AG04449 (cell line): ENCODE measurements at regions not wholly inside any gene's neighbourhood (a gene's known extent, or its start where the extent isn't known, plus 50 kb on each side); places are given as distances from the start of the nearest gene placed in this dataset.

Source experiments
- CTCF ChIA-PET: fragments of 350-600 bp; formaldehyde crosslinking; extraction: SDS; loops from one replicate; lab custom pipeline; 2021; ENCODE audit warnings: antibody characterized with exemption; lab: Yijun Ruan, JAX
- POLR2A ChIA-PET: fragments of 400-600, 350-600 bp; formaldehyde crosslinking; extraction: SDS; loops from one replicate; lab custom pipeline; 2020; ENCODE audit warnings: antibody characterized with exemption, inconsistent platforms; lab: Yijun Ruan, JAX
- DNase-seq: peaks from one replicate; pipeline ENCODE4 v3.0.0-alpha.2; 2010; ENCODE audit warnings: low read depth, low spot score
- H3K4me3 ChIP-seq: 2 replicates; pipeline ENCODE4 v1.5.1; 2011; ENCODE audit warnings: low read depth, mild to moderate bottlenecking, control low read depth, low read length
- CTCF ChIP-seq: IDR thresholded peaks from one replicate; pipeline ENCODE4 v1.5.1; 2011; ENCODE audit warnings: mild to moderate bottlenecking, moderate library complexity, low read length, control low read depth, inconsistent platforms; ENCODE audit not compliant: insufficient read depth; ENCODE audit errors: missing control alignments

- no peak overlapping the region for H3K4me3 ChIP-seq
- peak; percentile 34 for DNase-seq
- no peak for TF ChIP-seq CTCF
- ChIA-PET CTCF (interaction anchor here (3.4 kb wide), 1 partner anchor 11 kb away, joined by 20 read pairs; no protein-coding TSS in a partner anchor), POLR2A (interaction anchor here (1.5 kb wide), 1 partner anchor 224 kb away, joined by 5 read pairs; no protein-coding TSS in a partner anchor)
These were observed 372.1 kb upstream of the SGCD start for GRCh38 chr5:155954701-155955445.

GRCh38 chr5:155957884-155958283, 369.1 kb upstream of the SGCD start:
- no peak for DNase-seq
- POLR2A ChIA-PET: no interaction called here
- no peak for TF ChIP-seq CTCF
- no peak overlapping the region for H3K4me3 ChIP-seq
- CTCF ChIA-PET: interaction anchor here (0.6 kb wide), 1 partner anchor 214 kb away, joined by 3 read pairs; no protein-coding TSS in a partner anchor

- CTCF ChIA-PET: no interaction called here
These were observed 367.9 kb upstream of the SGCD start for GRCh38 chr5:155959082-155959481.

GRCh38 chr5:155960177-155960576, 366.8 kb upstream of the SGCD start:
- ChIA-PET POLR2A (no interaction called here), CTCF (interaction anchor here (1.1 kb wide), 2 partner anchors 11 to 22 kb away, joined by 3 read pairs; no protein-coding TSS in a partner anchor)
- TF ChIP-seq CTCF: no peak

More at GRCh38 chr5:155959082-155959481, 367.9 kb upstream of the SGCD start:
- DNase-seq: no peak
- POLR2A ChIA-PET: no interaction called here
- no peak for TF ChIP-seq CTCF
- no peak overlapping the region for H3K4me3 ChIP-seq

GRCh38 chr5:155969537-155969936, 357.4 kb upstream of the SGCD start:
- DNase-seq: no peak
- no peak overlapping the region for H3K4me3 ChIP-seq
- ChIA-PET POLR2A (no interaction called here), CTCF (no interaction called here)
- TF ChIP-seq CTCF: no peak

More at GRCh38 chr5:155960177-155960576, 366.8 kb upstream of the SGCD start:
- DNase-seq: no peak
- no peak overlapping the region for H3K4me3 ChIP-seq

- no peak overlapping the region for H3K4me3 ChIP-seq
- no peak for TF ChIP-seq CTCF
- POLR2A ChIA-PET: no interaction called here
- no peak for DNase-seq
- CTCF ChIA-PET: no interaction called here
These were observed 352.6 kb upstream of the SGCD start for GRCh38 chr5:155974369-155974768.
